ENCODE measurements at regions not wholly inside any gene's neighbourhood (a gene's known extent, or its start where the extent isn't known, plus 50 kb on each side); places are given as distances from the start of the nearest gene placed in this dataset.

GRCh38 chr20:41877911-41878310, 259.7 kb upstream of the CHD6 start:
- no peaks in the 10 kb centered on the region for H3F3A ChIP-seq (replicated peaks; ENCODE audit: low read depth)
- peaks cover 3% of the 10 kb centered on the region for H3K27me3 Mint-ChIP-seq (ENCODE audit: insufficient read depth, low read depth, poor library complexity)
- peaks cover 8% of the 10 kb centered on the region; the same call in 2 of the 3 replicates for H3K36me3 Mint-ChIP-seq (ENCODE audit: low read depth)
- H3K79me2 ChIP-seq (replicated peaks; ENCODE audit: insufficient read depth) = no peaks in the 10 kb centered on the region
- no peak for DNase-seq (ENCODE audit: low spot score)
- no peaks in the 10 kb centered on the region; the same call in 2 of the 3 replicates for H3K4me1 Mint-ChIP-seq
- H3K27ac ChIP-seq (ENCODE audit: low read depth) = no peak overlapping the region
- H3K27me3 ChIP-seq (ENCODE audit: insufficient read depth) = no peaks in the 10 kb centered on the region
- H3K4me3 ChIP-seq = no peak overlapping the region
- H3K4me2 ChIP-seq = no peak overlapping the region
- no peaks in the 10 kb centered on the region for H3K4me1 ChIP-seq (ENCODE audit: insufficient read depth)
- no peaks in the 10 kb centered on the region for H3K9me2 ChIP-seq (ENCODE audit: insufficient read depth)
- no peak for ATAC-seq
- no peaks in the 10 kb centered on the region for H4K20me1 ChIP-seq (replicated peaks; ENCODE audit: insufficient read depth)
- H3K4me3 Mint-ChIP-seq = no peak overlapping the region
- H2AFZ ChIP-seq = no peak overlapping the region
- H3K27ac Mint-ChIP-seq = no peak overlapping the region
- TF ChIP-seq POLR2AphosphoS5 (IDR thresholded peaks at IDR 0.05; ENCODE audit: low read depth) (no peak), ZNF114 (CRISPR knock-in tag; IDR thresholded peaks at IDR 0.05) (no peak), ZNF331 (CRISPR knock-in tag; IDR thresholded peaks at IDR 0.05; ENCODE audit: low read depth) (no peak)
- TF ChIP-seq, protein P1, sequence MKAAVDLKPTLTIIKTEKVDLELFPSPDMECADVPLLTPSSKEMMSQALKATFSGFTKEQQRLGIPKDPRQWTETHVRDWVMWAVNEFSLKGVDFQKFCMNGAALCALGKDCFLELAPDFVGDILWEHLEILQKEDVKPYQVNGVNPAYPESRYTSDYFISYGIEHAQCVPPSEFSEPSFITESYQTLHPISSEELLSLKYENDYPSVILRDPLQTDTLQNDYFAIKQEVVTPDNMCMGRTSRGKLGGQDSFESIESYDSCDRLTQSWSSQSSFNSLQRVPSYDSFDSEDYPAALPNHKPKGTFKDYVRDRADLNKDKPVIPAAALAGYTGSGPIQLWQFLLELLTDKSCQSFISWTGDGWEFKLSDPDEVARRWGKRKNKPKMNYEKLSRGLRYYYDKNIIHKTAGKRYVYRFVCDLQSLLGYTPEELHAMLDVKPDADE (IDR thresholded peaks at IDR 0.05) = no peak
- H3K9me3 Mint-ChIP-seq = peaks cover 96% of the 10 kb centered on the region
- H3K36me3 ChIP-seq (ENCODE audit: insufficient read depth) = 0 out of 2 replicates have a peak, but pooled peaks cover 3% of the 10 kb centered on the region

- Histone ChIP-seq H2AFZ (no peak overlapping the region), H3K4me3 (no peak overlapping the region), H3F3A (replicated peaks; ENCODE audit: low read depth) (no peaks in the 10 kb centered on the region), H3K27me3 (ENCODE audit: insufficient read depth) (no peaks in the 10 kb centered on the region), H3K4me2 (no peak overlapping the region), H3K9me2 (ENCODE audit: insufficient read depth) (no peaks in the 10 kb centered on the region), H3K79me2 (replicated peaks; ENCODE audit: insufficient read depth) (no peaks in the 10 kb centered on the region), H3K27ac (ENCODE audit: low read depth) (no peak overlapping the region), H3K36me3 (ENCODE audit: insufficient read depth) (no peaks in the 10 kb centered on the region), H4K20me1 (replicated peaks; ENCODE audit: insufficient read depth) (no peaks in the 10 kb centered on the region), H3K4me1 (ENCODE audit: insufficient read depth) (no peaks in the 10 kb centered on the region)
- Mint-ChIP-seq H3K27me3 (ENCODE audit: insufficient read depth, low read depth, poor library complexity) (peaks cover 3% of the 10 kb centered on the region), H3K9me3 (peaks cover 97% of the 10 kb centered on the region), H3K4me1 (no peaks in the 10 kb centered on the region; the same call in 2 of the 3 replicates), H3K4me3 (no peak overlapping the region), H3K36me3 (ENCODE audit: low read depth) (peaks cover 12% of the 10 kb centered on the region; the same call in 2 of the 3 replicates), H3K27ac (no peak overlapping the region)
- DNase-seq (ENCODE audit: low spot score) (no peak), ATAC-seq (no peak)
- no peak for TF ChIP-seq EZH2 (IDR thresholded peaks at IDR 0.05; ENCODE audit: low read depth, unreplicated experiment)
- TF ChIP-seq, protein P1 (IDR thresholded peaks at IDR 0.05) = no peak
- no peak for TF ChIP-seq EZH2phosphoT487 (IDR thresholded peaks at IDR 0.05; ENCODE audit: unreplicated experiment)
- TF ChIP-seq ZNF114 (CRISPR knock-in tag; IDR thresholded peaks at IDR 0.05) = no peak
- TF ChIP-seq ZNF462 (CRISPR knock-in tag; IDR thresholded peaks at IDR 0.05) = no peak
- TF ChIP-seq CREB1 (CRISPR knock-in tag; IDR thresholded peaks at IDR 0.05; ENCODE audit: low read depth) = no peak
- TF ChIP-seq NANOG (IDR thresholded peaks at IDR 0.05; ENCODE audit: borderline replicate concordance) = no peak
- TF ChIP-seq, protein P2, sequence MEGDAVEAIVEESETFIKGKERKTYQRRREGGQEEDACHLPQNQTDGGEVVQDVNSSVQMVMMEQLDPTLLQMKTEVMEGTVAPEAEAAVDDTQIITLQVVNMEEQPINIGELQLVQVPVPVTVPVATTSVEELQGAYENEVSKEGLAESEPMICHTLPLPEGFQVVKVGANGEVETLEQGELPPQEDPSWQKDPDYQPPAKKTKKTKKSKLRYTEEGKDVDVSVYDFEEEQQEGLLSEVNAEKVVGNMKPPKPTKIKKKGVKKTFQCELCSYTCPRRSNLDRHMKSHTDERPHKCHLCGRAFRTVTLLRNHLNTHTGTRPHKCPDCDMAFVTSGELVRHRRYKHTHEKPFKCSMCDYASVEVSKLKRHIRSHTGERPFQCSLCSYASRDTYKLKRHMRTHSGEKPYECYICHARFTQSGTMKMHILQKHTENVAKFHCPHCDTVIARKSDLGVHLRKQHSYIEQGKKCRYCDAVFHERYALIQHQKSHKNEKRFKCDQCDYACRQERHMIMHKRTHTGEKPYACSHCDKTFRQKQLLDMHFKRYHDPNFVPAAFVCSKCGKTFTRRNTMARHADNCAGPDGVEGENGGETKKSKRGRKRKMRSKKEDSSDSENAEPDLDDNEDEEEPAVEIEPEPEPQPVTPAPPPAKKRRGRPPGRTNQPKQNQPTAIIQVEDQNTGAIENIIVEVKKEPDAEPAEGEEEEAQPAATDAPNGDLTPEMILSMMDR (conservative IDR thresholded peaks at IDR 0.05; ENCODE audit: low read depth in 2 of 2) = no peak
- TF ChIP-seq STAT1 (IDR thresholded peaks at IDR 0.05; ENCODE audit: unreplicated experiment) = no peak
- TF ChIP-seq ZNF331 (CRISPR knock-in tag; IDR thresholded peaks at IDR 0.05; ENCODE audit: low read depth) = no peak
- TF ChIP-seq POLR2AphosphoS5 (IDR thresholded peaks at IDR 0.05; ENCODE audit: low read depth) = no peak
- no peak for TF ChIP-seq JUNB (IDR thresholded peaks at IDR 0.05; ENCODE audit: unreplicated experiment)
Measured at GRCh38 chr20:41874658-41875057, 256.5 kb upstream of the CHD6 start.
